Duodenal mucosa (tissue), 2 donors: ENCODE measurements at regions not wholly inside any gene's neighbourhood (a gene's known extent, or its start where the extent isn't known, plus 50 kb on each side); places are given as distances from the start of the nearest gene placed in this dataset.
"Not testable (repeated sequence)": the region's sequence is repeated elsewhere in the genome, so short reads cannot be mapped to it uniquely, and the experiment has no call there.

Source experiments
- H3K27ac ChIP-seq: one replicate; pipeline ENCODE4 v1.7.0; 2013; ENCODE audit warnings: low read depth, low read length
- H3K27me3 ChIP-seq, 2 donors: one replicate each; pipeline ENCODE4 v1.7.0; 2013; ENCODE audit warnings: low read length in 2 of 2, control low read depth in 1 of 2; ENCODE audit not compliant: insufficient read depth in 2 of 2, control insufficient read depth in 1 of 2
- H3K36me3 ChIP-seq, 2 donors: one replicate each; pipeline ENCODE4 v1.7.0; 2013; ENCODE audit warnings: low read length in 2 of 2, control low read depth in 1 of 2; ENCODE audit not compliant: insufficient read depth in 2 of 2, control insufficient read depth in 1 of 2
- H3K4me1 ChIP-seq, 2 donors: one replicate each; pipeline ENCODE4 v1.7.0; 2013; ENCODE audit warnings: low read length in 2 of 2, control low read depth in 1 of 2; ENCODE audit not compliant: insufficient read depth in 2 of 2, control insufficient read depth in 1 of 2
- H3K4me3 ChIP-seq, 2 donors: one replicate each; pipeline ENCODE4 v1.7.0; 2013; ENCODE audit warnings: low read length in 2 of 2, low read depth in 1 of 2
- H3K9ac ChIP-seq, 2 donors: one replicate each; pipeline ENCODE4 v1.7.0; 2013; ENCODE audit warnings: low read length in 2 of 2, low read depth in 1 of 2
- H3K9me3 ChIP-seq, 2 donors: one replicate each; pipeline ENCODE4 v1.7.0; 2013; ENCODE audit warnings: low read length in 2 of 2, control low read depth in 1 of 2; ENCODE audit not compliant: control insufficient read depth in 1 of 2

- Histone ChIP-seq H3K4me1 (no peaks in the 10 kb centered on the region), H3K9ac (no peak overlapping the region), H3K36me3 (no peaks in the 10 kb centered on the region), H3K9me3 (no peaks in the 10 kb centered on the region), H3K4me3 (no peak overlapping the region), H3K27me3 (no peaks in the 10 kb centered on the region), H3K27ac (no peak overlapping the region)
Observed at GRCh38 chr1:219074084-219074728, 99.5 kb upstream of the LYPLAL1 start.

- no peaks in the 10 kb centered on the region for H3K27me3 ChIP-seq
- H3K36me3 ChIP-seq, result no peaks in the 10 kb centered on the region
- H3K4me1 ChIP-seq, result no peaks in the 10 kb centered on the region
- H3K9ac ChIP-seq, result no peak overlapping the region
- no peak overlapping the region for H3K27ac ChIP-seq
- no peaks in the 10 kb centered on the region for H3K9me3 ChIP-seq
- H3K4me3 ChIP-seq, result no peak overlapping the region
Observed at GRCh38 chr1:219075121-219075879, 98.4 kb upstream of the LYPLAL1 start.

- Histone ChIP-seq H3K4me1 (no peaks in the 10 kb centered on the region), H3K27ac (no peak overlapping the region), H3K4me3 (no peak overlapping the region), H3K9me3 (no peaks in the 10 kb centered on the region), H3K9ac (no peak overlapping the region), H3K27me3 (no peaks in the 10 kb centered on the region), H3K36me3 (no peaks in the 10 kb centered on the region)
Observed at GRCh38 chr1:219076326-219076937, 97.2 kb upstream of the LYPLAL1 start.

GRCh38 chr1:219077767-219078166 lies 95.9 kb upstream of the LYPLAL1 start:
- H3K9ac ChIP-seq, H3K27ac ChIP-seq, H3K9me3 ChIP-seq, H3K27me3 ChIP-seq, H3K36me3 ChIP-seq, H3K4me1 ChIP-seq, H3K4me3 ChIP-seq: not testable (repeated sequence)

- Histone ChIP-seq H3K27ac (no peak overlapping the region), H3K4me3 (no peak overlapping the region), H3K4me1 (no peaks in the 10 kb centered on the region), H3K27me3 (no peaks in the 10 kb centered on the region), H3K36me3 (no peaks in the 10 kb centered on the region), H3K9me3 (no peaks in the 10 kb centered on the region), H3K9ac (no peak overlapping the region)
Observed at GRCh38 chr1:219081943-219082925, 91.4 kb upstream of the LYPLAL1 start.

- H3K9me3 ChIP-seq, result no peaks in the 10 kb centered on the region
Observed at GRCh38 chr1:219083631-219084030, 90.0 kb upstream of the LYPLAL1 start.

GRCh38 chr1:219085082-219085481 lies 88.6 kb upstream of the LYPLAL1 start:
- no peak overlapping the region for H3K27ac ChIP-seq
- H3K4me1 ChIP-seq, result no peaks in the 10 kb centered on the region
- H3K9ac ChIP-seq, result no peak overlapping the region
- H3K9me3 ChIP-seq, result no peaks in the 10 kb centered on the region
- no peaks in the 10 kb centered on the region for H3K27me3 ChIP-seq
- no peak overlapping the region for H3K4me3 ChIP-seq
- no peaks in the 10 kb centered on the region for H3K36me3 ChIP-seq

More at GRCh38 chr1:219083631-219084030, 90.0 kb upstream of the LYPLAL1 start:
- H3K9ac ChIP-seq, result no peak overlapping the region
- no peaks in the 10 kb centered on the region for H3K4me1 ChIP-seq
- H3K27ac ChIP-seq, result no peak overlapping the region
- no peak overlapping the region for H3K4me3 ChIP-seq
- no peaks in the 10 kb centered on the region for H3K36me3 ChIP-seq
- no peaks in the 10 kb centered on the region for H3K27me3 ChIP-seq

- Histone ChIP-seq H3K4me1 (no peaks in the 10 kb centered on the region), H3K9ac (no peak overlapping the region), H3K36me3 (no peaks in the 10 kb centered on the region), H3K9me3 (no peaks in the 10 kb centered on the region), H3K4me3 (no peak overlapping the region), H3K27ac (no peak overlapping the region), H3K27me3 (no peaks in the 10 kb centered on the region)
Observed at GRCh38 chr1:219085988-219086387, 87.7 kb upstream of the LYPLAL1 start.

- H3K27me3 ChIP-seq, result no peaks in the 10 kb centered on the region
- H3K36me3 ChIP-seq, result no peaks in the 10 kb centered on the region
- no peak overlapping the region for H3K27ac ChIP-seq
- H3K9me3 ChIP-seq, result no peaks in the 10 kb centered on the region
- H3K9ac ChIP-seq, result no peak overlapping the region
- H3K4me1 ChIP-seq, result no peaks in the 10 kb centered on the region
- H3K4me3 ChIP-seq, result no peak overlapping the region
Observed at GRCh38 chr1:219086956-219087469, 86.7 kb upstream of the LYPLAL1 start.
